ENCODE measurements at regions not wholly inside any gene's neighbourhood (a gene's known extent, or its start where the extent isn't known, plus 50 kb on each side); places are given as distances from the start of the nearest gene placed in this dataset.

DNA sequence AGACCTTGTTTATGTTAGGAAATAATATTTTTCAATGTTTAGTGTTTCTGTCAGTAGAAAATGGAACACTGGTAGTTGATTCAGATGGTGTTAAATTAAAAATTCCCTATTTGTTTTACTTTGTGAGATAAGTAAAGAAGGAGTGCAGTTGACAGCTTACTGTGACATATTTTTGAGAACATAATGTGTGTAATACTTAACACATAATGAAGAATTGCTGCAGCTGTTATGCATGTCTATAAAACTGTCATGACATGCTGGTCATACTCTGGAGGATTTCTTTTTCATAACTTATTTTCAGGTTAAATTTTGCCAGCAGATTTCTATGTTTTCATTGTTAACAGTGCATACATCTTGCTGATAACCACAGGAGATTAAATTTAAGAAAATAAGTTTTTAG lies 296.1 kb downstream of the CTH start:
- H3K27ac Mint-ChIP-seq = no peak overlapping the region
- no peaks in the 10 kb centered on the region for H4K20me1 ChIP-seq (ENCODE audit: control insufficient read depth, insufficient read depth, insufficient read length)
- no peak overlapping the region for H3K23ac ChIP-seq (ENCODE audit: insufficient read length, low read depth, low read length)
- H4K5ac ChIP-seq (ENCODE audit: insufficient read length, low read depth, low read length) = no peak overlapping the region
- H3K27me3 Mint-ChIP-seq (ENCODE audit: low read depth) = no peaks in the 10 kb centered on the region; the same call in 1 of the 2 replicates
- H3K18ac ChIP-seq (ENCODE audit: insufficient read length, low read depth, low read length) = no peak overlapping the region
- no peak overlapping the region for H2BK20ac ChIP-seq (ENCODE audit: low read depth, low read length, poor library complexity, severe bottlenecking)
- no peak overlapping the region for H2BK12ac ChIP-seq (ENCODE audit: insufficient read length, low read depth, low read length)
- TF ChIP-seq, protein P1, sequence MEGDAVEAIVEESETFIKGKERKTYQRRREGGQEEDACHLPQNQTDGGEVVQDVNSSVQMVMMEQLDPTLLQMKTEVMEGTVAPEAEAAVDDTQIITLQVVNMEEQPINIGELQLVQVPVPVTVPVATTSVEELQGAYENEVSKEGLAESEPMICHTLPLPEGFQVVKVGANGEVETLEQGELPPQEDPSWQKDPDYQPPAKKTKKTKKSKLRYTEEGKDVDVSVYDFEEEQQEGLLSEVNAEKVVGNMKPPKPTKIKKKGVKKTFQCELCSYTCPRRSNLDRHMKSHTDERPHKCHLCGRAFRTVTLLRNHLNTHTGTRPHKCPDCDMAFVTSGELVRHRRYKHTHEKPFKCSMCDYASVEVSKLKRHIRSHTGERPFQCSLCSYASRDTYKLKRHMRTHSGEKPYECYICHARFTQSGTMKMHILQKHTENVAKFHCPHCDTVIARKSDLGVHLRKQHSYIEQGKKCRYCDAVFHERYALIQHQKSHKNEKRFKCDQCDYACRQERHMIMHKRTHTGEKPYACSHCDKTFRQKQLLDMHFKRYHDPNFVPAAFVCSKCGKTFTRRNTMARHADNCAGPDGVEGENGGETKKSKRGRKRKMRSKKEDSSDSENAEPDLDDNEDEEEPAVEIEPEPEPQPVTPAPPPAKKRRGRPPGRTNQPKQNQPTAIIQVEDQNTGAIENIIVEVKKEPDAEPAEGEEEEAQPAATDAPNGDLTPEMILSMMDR (conservative IDR thresholded peaks at IDR 0.05) = no peak
- H3K4me2 ChIP-seq (ENCODE audit: insufficient read depth, insufficient read length, low read length) = no peak overlapping the region
- H2AK5ac ChIP-seq (ENCODE audit: insufficient read length, low read length) = no peak overlapping the region
- no peak overlapping the region for H3K4ac ChIP-seq (ENCODE audit: low read depth, low read length)
- H3K23me2 ChIP-seq (ENCODE audit: insufficient read length, low read depth, low read length, poor library complexity, severe bottlenecking) = peaks cover 6% of the 10 kb centered on the region
- no peak overlapping the region for H2BK15ac ChIP-seq (ENCODE audit: low read depth, low read length)
- no peaks in the 10 kb centered on the region for H3K79me1 ChIP-seq (ENCODE audit: insufficient read depth, low read depth, low read length, poor library complexity, severe bottlenecking)
- H4K8ac ChIP-seq (replicated peaks; ENCODE audit: insufficient read length, low read depth, low read length) = no peak overlapping the region
- no peaks in the 10 kb centered on the region for H3K79me2 ChIP-seq (ENCODE audit: insufficient read depth, low read length)
- H3K9ac ChIP-seq (ENCODE audit: extremely low read depth, insufficient read length, low read length) = no peak overlapping the region
- H3K27ac ChIP-seq (ENCODE audit: insufficient read length, low read depth, low read length) = no peak overlapping the region
- no peak overlapping the region for H3T11ph ChIP-seq (ENCODE audit: low read length)
- H3K14ac ChIP-seq (ENCODE audit: insufficient read depth, low read length) = no peak overlapping the region
- no peaks in the 10 kb centered on the region for H3K27me3 ChIP-seq (ENCODE audit: insufficient read depth, low read length)
- no peak overlapping the region for H2BK120ac ChIP-seq (ENCODE audit: low read depth, low read length, poor library complexity, severe bottlenecking)
- H2BK5ac ChIP-seq (ENCODE audit: insufficient read length, low read length) = no peak overlapping the region
- peaks cover 0 to 4% of the 10 kb centered on the region in 2 experiments; a peak in 1 of 4 replicates for H3K4me1 Mint-ChIP-seq
- H3K4me3 Mint-ChIP-seq = no peak overlapping the region
- H3K36me3 Mint-ChIP-seq (ENCODE audit: insufficient read depth in 1 of 3, low read depth in 3 of 3) = no peaks in the 10 kb centered on the region
- no peaks in the 10 kb centered on the region for H3K9me3 ChIP-seq (ENCODE audit: control insufficient read depth, low read depth, low read length)
- H2AFZ ChIP-seq (ENCODE audit: low read length) = no peak overlapping the region
- no peak overlapping the region for H3K56ac ChIP-seq (ENCODE audit: insufficient read length, low read depth, low read length)
- H3K4me1 ChIP-seq (ENCODE audit: insufficient read depth, low read length) = no peaks in the 10 kb centered on the region
- no peak overlapping the region for H4K91ac ChIP-seq (ENCODE audit: insufficient read length, low read depth, low read length)
- DNase-seq = no peak
- H3K9me3 Mint-ChIP-seq = no peaks in the 10 kb centered on the region

Data from H9 (cell line).